Adrenal gland (tissue), 5 donors: ENCODE measurements at regions not wholly inside any gene's neighbourhood (a gene's known extent, or its start where the extent isn't known, plus 50 kb on each side); places are given as distances from the start of the nearest gene placed in this dataset.

Source experiments
- POLR2A ChIP-seq, 2 donors: fragments of 450-650 bp; IDR thresholded peaks; one replicate each; pipeline ENCODE4 v1.6.1; 2017; ENCODE audit warnings: antibody characterized with exemption in 2 of 2, mild to moderate bottlenecking in 2 of 2, moderate library complexity in 1 of 2
- TF ChIP-seq, protein P1 (sequence below), 6 experiments: fragments of 450-650 bp in 4 of 6; fragments of 200-600 bp in 2 of 6; sonication (generic) in 1 of 6; IDR thresholded peaks; 1 replicate in 5 of 6; 2 replicates in 1 of 6; pipeline versions ENCODE4 v1.5.1 to v1.8.0; 2016 to 2021; ENCODE audit warnings: antibody characterized with exemption in 6 of 6, mild to moderate bottlenecking in 2 of 6, moderate library complexity in 1 of 6
- donor health status: DM: no; HTN: no; CAD: no.

- TF ChIP-seq, protein P1, sequence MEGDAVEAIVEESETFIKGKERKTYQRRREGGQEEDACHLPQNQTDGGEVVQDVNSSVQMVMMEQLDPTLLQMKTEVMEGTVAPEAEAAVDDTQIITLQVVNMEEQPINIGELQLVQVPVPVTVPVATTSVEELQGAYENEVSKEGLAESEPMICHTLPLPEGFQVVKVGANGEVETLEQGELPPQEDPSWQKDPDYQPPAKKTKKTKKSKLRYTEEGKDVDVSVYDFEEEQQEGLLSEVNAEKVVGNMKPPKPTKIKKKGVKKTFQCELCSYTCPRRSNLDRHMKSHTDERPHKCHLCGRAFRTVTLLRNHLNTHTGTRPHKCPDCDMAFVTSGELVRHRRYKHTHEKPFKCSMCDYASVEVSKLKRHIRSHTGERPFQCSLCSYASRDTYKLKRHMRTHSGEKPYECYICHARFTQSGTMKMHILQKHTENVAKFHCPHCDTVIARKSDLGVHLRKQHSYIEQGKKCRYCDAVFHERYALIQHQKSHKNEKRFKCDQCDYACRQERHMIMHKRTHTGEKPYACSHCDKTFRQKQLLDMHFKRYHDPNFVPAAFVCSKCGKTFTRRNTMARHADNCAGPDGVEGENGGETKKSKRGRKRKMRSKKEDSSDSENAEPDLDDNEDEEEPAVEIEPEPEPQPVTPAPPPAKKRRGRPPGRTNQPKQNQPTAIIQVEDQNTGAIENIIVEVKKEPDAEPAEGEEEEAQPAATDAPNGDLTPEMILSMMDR (IDR thresholded peaks at IDR 0.05) = no peak
- no peak for TF ChIP-seq POLR2A (IDR thresholded peaks at IDR 0.05)
Measured at GRCh38 chr4:181645489-181645888, 597.7 kb upstream of the TENM3 start.
